Fibroblast of mammary gland (primary cell): ENCODE measurements at regions not wholly inside any gene's neighbourhood (a gene's known extent, or its start where the extent isn't known, plus 50 kb on each side); places are given as distances from the start of the nearest gene placed in this dataset.
"Not testable (repeated sequence)": the region's sequence is repeated elsewhere in the genome, so short reads cannot be mapped to it uniquely, and the experiment has no call there.

Source experiments
- DNase-seq: peaks from one replicate; pipeline ENCODE4 v3.0.0-alpha.2; 2010; ENCODE audit warnings: low read depth
- H3K4me3 ChIP-seq: 2 replicates; pipeline ENCODE4 v1.5.1; 2011; ENCODE audit warnings: low read depth, mild to moderate bottlenecking, low read length, moderate library complexity; ENCODE audit not compliant: control insufficient read depth
- TF ChIP-seq, protein P1 (sequence below): conservative IDR thresholded peaks from 2 replicates; pipeline ENCODE4 v1.5.1; 2011; ENCODE audit warnings: low read depth, low read length, inconsistent platforms; ENCODE audit not compliant: control insufficient read depth, insufficient read depth

DNA sequence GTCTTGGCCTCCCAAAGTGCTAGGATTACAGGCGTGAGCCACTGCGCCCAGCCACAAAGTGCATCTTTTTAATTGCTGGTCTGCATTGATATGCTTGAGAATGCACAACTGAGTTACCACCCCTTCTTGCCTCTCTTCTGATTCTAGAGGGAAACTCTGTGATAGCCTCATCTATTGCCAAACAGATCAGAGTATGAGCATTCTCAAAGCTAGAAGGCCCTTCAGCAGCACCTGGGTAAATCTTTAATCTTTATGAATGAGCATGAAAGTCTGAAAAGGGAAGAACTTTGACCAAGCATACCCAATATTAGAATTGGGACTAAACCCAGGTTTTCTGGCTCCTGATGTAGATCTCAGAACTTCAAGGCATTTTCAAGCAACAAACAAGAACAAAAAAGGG, 298.3 kb upstream of the TNC start:
- no peak for DNase-seq
- TF ChIP-seq, protein P1, sequence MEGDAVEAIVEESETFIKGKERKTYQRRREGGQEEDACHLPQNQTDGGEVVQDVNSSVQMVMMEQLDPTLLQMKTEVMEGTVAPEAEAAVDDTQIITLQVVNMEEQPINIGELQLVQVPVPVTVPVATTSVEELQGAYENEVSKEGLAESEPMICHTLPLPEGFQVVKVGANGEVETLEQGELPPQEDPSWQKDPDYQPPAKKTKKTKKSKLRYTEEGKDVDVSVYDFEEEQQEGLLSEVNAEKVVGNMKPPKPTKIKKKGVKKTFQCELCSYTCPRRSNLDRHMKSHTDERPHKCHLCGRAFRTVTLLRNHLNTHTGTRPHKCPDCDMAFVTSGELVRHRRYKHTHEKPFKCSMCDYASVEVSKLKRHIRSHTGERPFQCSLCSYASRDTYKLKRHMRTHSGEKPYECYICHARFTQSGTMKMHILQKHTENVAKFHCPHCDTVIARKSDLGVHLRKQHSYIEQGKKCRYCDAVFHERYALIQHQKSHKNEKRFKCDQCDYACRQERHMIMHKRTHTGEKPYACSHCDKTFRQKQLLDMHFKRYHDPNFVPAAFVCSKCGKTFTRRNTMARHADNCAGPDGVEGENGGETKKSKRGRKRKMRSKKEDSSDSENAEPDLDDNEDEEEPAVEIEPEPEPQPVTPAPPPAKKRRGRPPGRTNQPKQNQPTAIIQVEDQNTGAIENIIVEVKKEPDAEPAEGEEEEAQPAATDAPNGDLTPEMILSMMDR, result no peak
- no peak overlapping the region for H3K4me3 ChIP-seq

DNA sequence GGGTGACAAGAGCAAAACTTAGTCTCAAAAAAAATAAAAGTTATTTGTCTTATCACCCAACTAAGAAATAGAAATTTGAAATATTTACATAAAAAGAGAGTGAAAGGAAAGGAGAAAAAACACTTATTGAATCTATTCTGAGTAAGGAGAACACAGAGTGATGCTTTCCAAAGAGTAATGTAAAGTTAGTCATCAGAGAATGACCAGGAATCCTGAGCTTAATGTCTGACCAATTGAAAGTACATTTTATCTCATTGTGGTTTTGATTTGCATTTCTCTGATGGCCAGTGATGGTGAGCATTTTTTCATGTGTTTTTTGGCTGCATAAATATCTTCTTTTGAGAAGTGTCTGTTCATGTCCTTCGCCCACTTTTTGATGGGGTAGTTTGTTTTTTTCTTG, 300.2 kb upstream of the TNC start:
- H3K4me3 ChIP-seq, result not testable (repeated sequence)
- DNase-seq, result peak; percentile 64

DNA sequence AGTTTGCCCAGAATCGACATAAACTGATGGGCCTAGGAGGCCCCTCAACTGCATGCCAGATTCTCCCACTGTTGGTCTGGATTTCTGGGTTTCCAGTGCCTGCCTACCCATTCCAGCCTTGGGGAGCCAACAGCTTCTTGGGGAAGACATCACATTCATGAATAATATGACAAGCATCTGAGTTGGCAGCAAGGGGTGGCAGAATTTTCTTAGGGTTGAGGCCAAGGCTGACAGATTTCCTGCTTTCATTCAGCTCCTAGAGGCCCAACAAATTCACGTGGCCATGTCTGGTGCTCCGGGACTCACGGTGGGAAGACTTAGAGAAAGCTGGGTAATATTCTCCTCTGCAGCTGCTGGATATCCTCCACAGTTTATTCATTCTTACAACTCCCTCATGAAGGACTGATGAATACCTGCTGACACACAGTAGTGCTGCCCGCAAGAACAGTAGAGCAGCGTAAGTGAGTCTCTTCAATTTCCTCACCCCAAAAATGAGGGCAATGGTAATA, 305.0 kb upstream of the TNC start:
- no peak overlapping the region for H3K4me3 ChIP-seq
- no peak for DNase-seq
- TF ChIP-seq, protein P1, result no peak

DNA sequence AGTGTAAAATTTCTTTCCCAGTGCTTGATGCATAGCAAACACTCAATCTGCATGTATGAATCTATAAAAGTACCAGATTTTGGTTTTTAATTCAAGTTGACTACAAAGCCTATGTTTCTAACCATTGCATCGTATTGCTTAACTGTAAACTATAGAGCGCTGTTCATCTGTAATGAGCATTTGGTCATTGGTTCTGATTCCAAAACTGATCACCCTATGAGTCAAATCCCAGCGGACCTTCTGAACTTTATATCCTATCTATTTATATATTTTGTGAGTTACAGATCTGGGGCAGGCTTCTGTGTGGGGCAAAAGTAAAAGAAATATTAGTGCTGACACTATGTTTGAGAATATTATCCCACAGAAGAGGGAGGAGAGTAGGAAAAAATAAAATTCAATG, 305.7 kb upstream of the TNC start:
- no peak overlapping the region for H3K4me3 ChIP-seq
- TF ChIP-seq, protein P1, result no peak
- peak; percentile 55 for DNase-seq

DNA sequence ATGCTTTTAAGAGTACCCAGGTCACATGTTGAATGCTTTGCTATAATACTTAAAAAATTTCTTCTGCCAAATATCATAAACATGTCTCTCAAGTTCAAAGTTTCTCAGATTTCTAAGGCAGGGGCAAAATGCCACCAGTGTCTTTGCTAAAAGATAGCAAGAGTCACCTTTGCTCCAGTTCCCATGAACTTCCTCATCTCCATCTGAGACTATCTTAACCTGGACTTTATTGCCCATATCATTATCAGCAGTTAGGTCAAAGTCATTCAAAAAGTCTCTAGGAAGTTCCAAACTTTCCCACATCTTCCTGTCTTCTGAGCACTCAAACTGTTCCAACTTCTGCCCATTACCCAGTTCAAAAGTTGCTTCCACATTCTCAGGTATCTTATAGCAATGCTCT, 307.6 kb upstream of the TNC start:
- TF ChIP-seq, protein P1, result no peak
- DNase-seq, result no peak
- no peak overlapping the region for H3K4me3 ChIP-seq

DNA sequence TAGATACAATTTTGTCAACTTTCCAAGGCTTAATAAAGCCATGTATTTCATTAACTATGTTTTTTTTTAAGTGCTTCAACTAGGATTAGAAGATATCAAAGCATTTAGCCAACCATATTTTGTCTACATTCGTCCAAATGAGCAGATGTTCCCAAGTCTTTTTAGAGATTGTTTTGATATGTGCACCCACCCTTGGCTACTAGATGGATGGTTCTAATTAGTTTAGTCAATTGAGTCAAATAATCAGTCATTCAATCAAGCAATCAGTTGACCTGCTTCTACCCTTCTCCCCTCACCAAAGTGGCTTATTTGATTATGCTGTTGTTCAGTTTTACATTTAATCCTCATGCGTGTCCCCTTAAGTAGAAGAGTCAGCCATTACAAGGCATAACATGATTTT, 319.5 kb upstream of the TNC start:
- TF ChIP-seq, protein P1, result no peak
- H3K4me3 ChIP-seq, result no peak overlapping the region
- DNase-seq, result no peak

DNA sequence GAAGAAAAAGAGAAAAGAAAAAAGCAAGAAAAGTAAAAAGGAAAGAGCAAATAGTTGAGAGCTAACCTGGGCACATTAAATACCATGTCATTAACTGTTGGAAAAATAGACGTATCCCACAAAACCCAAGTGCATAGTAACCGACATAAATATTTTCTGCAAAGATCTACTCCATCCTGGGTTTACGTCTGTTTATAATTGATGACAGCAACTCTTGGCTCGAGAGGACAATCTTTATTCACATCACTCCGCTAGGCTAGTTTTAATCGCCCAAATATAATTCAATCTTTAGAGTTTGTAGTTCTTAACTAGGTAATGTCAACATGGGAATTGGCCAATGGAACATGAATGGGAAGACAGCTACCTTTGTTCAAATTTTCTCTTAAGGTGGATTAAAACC, 321.7 kb upstream of the TNC start:
- H3K4me3 ChIP-seq, result no peak overlapping the region
- DNase-seq, result no peak
- TF ChIP-seq, protein P1, result no peak

DNA sequence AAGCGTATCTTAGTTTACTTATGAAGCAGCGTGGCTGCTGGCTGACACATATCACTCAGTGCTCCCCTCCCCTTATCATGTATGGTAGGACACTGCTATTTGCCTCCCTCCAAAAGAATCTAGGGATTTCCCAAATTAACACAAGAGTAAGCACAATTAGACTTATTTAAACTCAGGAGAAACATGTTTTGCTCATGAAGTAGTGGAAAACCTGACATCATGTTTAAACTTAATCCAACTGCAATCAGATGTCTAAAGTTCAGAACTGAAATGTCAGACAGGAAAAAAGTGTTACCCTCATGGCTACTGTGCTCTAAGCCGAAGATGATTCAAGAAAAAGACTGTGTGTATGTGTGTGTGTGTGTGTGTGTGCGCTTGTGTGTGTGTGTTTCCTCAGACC, 324.1 kb upstream of the TNC start:
- no peak overlapping the region for H3K4me3 ChIP-seq
- peak; percentile 32 for DNase-seq
- TF ChIP-seq, protein P1, result no peak
